Liver (tissue), 3 donors: ENCODE measurements at regions not wholly inside any gene's neighbourhood (a gene's known extent, or its start where the extent isn't known, plus 50 kb on each side); places are given as distances from the start of the nearest gene placed in this dataset.

Experiments used
- EGR1 ChIP-seq, 2 donors: IDR thresholded peaks; 2 replicates each; pipeline ENCODE4 v1.6.1; 2016 to 2018; ENCODE audit warnings: antibody characterized with exemption in 2 of 2, low read depth in 2 of 2
- FOXA1 ChIP-seq: IDR thresholded peaks from 2 replicates; pipeline ENCODE4 v1.6.1; 2016; ENCODE audit warnings: antibody characterized with exemption
- GABPA ChIP-seq, 2 donors: IDR thresholded peaks in 1 of 2; conservative IDR thresholded peaks in 1 of 2; 2 replicates each; pipeline ENCODE4 v1.6.1; 2016; ENCODE audit warnings: antibody characterized with exemption in 2 of 2, mild to moderate bottlenecking in 1 of 2, moderate library complexity in 1 of 2
- HNF4G ChIP-seq: IDR thresholded peaks from 2 replicates; pipeline ENCODE4 v1.6.1; 2016; ENCODE audit warnings: antibody characterized with exemption
- JUND ChIP-seq, 2 donors: IDR thresholded peaks; 2 replicates each; pipeline ENCODE4 v1.6.1; 2016; ENCODE audit warnings: antibody characterized with exemption in 2 of 2
- MAX ChIP-seq: IDR thresholded peaks from 2 replicates; pipeline ENCODE4 v1.6.1; 2016; ENCODE audit warnings: antibody characterized with exemption
- REST ChIP-seq: IDR thresholded peaks from 2 replicates; pipeline ENCODE4 v1.6.1; 2016; ENCODE audit warnings: antibody characterized with exemption, mild to moderate bottlenecking
- SP1 ChIP-seq: IDR thresholded peaks from 2 replicates; pipeline ENCODE4 v1.6.1; 2018; ENCODE audit warnings: antibody characterized with exemption, mild to moderate bottlenecking
- TAF1 ChIP-seq: conservative IDR thresholded peaks from 2 replicates; pipeline ENCODE4 v1.6.1; 2016; ENCODE audit warnings: antibody characterized with exemption, mild to moderate bottlenecking
- YY1 ChIP-seq: IDR thresholded peaks from 2 replicates; pipeline ENCODE4 v1.6.1; 2016; ENCODE audit warnings: antibody characterized with exemption, mild to moderate bottlenecking
- TF ChIP-seq, protein P1 (sequence below): fragments of 150-350 bp; IDR thresholded peaks from 2 replicates; pipeline ENCODE4 v1.5.1; 2017; ENCODE audit warnings: improper control_type of control experiment, low read depth, low read length; ENCODE audit not compliant: missing input control
- TF ChIP-seq, protein P2 (sequence below): IDR thresholded peaks from 2 replicates; pipeline ENCODE4 v1.6.1; 2016; ENCODE audit warnings: antibody characterized with exemption
- TF ChIP-seq, protein P3 (sequence below): IDR thresholded peaks from 2 replicates; pipeline ENCODE4 v1.6.1; 2016; ENCODE audit warnings: antibody characterized with exemption
- donor health status: healthy.
- donor health status: healthy.

DNA sequence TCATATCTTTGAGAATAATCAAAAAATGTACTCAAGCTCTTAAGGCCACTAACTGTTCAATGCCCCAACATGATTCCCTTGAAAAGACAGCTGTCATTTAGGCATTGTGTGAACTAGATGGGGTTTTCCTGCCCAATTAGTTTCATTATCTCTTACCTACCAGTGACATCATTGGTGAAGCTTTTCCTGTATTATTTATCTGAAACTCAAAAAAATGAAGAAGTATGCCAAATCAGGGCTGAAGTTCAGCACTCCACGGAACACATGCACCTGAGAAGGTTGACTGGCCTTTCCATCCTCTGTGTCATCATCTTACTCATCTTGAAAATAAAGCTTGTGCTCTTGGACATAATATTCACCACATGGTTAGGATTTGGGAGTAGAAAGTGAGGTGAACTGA, 126.4 kb downstream of the TXNL1 start:
- TF ChIP-seq, protein P1, sequence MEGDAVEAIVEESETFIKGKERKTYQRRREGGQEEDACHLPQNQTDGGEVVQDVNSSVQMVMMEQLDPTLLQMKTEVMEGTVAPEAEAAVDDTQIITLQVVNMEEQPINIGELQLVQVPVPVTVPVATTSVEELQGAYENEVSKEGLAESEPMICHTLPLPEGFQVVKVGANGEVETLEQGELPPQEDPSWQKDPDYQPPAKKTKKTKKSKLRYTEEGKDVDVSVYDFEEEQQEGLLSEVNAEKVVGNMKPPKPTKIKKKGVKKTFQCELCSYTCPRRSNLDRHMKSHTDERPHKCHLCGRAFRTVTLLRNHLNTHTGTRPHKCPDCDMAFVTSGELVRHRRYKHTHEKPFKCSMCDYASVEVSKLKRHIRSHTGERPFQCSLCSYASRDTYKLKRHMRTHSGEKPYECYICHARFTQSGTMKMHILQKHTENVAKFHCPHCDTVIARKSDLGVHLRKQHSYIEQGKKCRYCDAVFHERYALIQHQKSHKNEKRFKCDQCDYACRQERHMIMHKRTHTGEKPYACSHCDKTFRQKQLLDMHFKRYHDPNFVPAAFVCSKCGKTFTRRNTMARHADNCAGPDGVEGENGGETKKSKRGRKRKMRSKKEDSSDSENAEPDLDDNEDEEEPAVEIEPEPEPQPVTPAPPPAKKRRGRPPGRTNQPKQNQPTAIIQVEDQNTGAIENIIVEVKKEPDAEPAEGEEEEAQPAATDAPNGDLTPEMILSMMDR: no peak
- TF ChIP-seq TAF1: no peak
- no peak for TF ChIP-seq HNF4G
- no peak for TF ChIP-seq MAX
- no peak for TF ChIP-seq YY1
- TF ChIP-seq EGR1 (IDR thresholded peaks at IDR 0.05; ENCODE audit: low read depth in 2 of 2): no peak
- TF ChIP-seq, protein P2, sequence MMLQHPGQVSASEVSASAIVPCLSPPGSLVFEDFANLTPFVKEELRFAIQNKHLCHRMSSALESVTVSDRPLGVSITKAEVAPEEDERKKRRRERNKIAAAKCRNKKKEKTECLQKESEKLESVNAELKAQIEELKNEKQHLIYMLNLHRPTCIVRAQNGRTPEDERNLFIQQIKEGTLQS: no peak
- TF ChIP-seq GABPA (IDR thresholded peaks at IDR 0.05 in 1 of 2, conservative IDR thresholded peaks at IDR 0.05 in 1 of 2): no peak
- TF ChIP-seq, protein P3, sequence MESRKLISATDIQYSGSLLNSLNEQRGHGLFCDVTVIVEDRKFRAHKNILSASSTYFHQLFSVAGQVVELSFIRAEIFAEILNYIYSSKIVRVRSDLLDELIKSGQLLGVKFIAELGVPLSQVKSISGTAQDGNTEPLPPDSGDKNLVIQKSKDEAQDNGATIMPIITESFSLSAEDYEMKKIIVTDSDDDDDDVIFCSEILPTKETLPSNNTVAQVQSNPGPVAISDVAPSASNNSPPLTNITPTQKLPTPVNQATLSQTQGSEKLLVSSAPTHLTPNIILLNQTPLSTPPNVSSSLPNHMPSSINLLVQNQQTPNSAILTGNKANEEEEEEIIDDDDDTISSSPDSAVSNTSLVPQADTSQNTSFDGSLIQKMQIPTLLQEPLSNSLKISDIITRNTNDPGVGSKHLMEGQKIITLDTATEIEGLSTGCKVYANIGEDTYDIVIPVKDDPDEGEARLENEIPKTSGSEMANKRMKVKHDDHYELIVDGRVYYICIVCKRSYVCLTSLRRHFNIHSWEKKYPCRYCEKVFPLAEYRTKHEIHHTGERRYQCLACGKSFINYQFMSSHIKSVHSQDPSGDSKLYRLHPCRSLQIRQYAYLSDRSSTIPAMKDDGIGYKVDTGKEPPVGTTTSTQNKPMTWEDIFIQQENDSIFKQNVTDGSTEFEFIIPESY: no peak
- no peak for TF ChIP-seq JUND (IDR thresholded peaks at IDR 0.05)
- no peak for TF ChIP-seq SP1
- TF ChIP-seq REST: no peak
- no peak for TF ChIP-seq FOXA1
